ENCODE measurements at regions not wholly inside any gene's neighbourhood (a gene's known extent, or its start where the extent isn't known, plus 50 kb on each side); places are given as distances from the start of the nearest gene placed in this dataset.
"Not testable (repeated sequence)": the region's sequence is repeated elsewhere in the genome, so short reads cannot be mapped to it uniquely, and the experiment has no call there.

DNA sequence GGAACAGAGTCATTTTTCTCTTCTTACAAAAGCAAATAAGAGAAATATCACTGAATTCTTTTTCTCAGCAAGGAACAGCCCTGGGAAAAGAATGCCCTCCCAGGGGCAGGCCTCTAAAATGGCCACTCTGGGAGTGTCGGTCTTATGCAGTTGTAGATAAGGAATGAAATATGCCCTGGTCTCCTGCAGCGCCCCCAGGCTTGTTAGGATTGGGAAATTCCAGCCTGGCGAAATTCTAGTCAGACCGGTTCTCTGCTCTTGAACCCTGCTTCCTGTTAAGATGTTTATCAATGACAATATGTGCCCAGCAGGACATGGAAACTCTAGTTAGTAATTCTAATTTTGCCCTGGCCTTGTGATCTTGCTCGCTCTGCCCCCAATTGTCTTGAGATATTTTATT lies 75.5 kb upstream of the SPOPL start:
- TF ChIP-seq, protein P1, sequence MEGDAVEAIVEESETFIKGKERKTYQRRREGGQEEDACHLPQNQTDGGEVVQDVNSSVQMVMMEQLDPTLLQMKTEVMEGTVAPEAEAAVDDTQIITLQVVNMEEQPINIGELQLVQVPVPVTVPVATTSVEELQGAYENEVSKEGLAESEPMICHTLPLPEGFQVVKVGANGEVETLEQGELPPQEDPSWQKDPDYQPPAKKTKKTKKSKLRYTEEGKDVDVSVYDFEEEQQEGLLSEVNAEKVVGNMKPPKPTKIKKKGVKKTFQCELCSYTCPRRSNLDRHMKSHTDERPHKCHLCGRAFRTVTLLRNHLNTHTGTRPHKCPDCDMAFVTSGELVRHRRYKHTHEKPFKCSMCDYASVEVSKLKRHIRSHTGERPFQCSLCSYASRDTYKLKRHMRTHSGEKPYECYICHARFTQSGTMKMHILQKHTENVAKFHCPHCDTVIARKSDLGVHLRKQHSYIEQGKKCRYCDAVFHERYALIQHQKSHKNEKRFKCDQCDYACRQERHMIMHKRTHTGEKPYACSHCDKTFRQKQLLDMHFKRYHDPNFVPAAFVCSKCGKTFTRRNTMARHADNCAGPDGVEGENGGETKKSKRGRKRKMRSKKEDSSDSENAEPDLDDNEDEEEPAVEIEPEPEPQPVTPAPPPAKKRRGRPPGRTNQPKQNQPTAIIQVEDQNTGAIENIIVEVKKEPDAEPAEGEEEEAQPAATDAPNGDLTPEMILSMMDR (IDR thresholded peaks at IDR 0.05) = not testable (repeated sequence)
- TF ChIP-seq POLR2A (IDR thresholded peaks at IDR 0.05) = not testable (repeated sequence)

Measured in adrenal gland (tissue), 5 donors.